Cerebellar nuclear complex (tissue), 1 donor: ENCODE measurements at regions not wholly inside any gene's neighbourhood (a gene's known extent, or its start where the extent isn't known, plus 50 kb on each side); places are given as distances from the start of the nearest gene placed in this dataset.

Experiments used
- DNase-seq, 2 experiments: peaks; one replicate each; lab custom pipeline; 2025; lab: John Stamatoyannopoulos, UW

DNA sequence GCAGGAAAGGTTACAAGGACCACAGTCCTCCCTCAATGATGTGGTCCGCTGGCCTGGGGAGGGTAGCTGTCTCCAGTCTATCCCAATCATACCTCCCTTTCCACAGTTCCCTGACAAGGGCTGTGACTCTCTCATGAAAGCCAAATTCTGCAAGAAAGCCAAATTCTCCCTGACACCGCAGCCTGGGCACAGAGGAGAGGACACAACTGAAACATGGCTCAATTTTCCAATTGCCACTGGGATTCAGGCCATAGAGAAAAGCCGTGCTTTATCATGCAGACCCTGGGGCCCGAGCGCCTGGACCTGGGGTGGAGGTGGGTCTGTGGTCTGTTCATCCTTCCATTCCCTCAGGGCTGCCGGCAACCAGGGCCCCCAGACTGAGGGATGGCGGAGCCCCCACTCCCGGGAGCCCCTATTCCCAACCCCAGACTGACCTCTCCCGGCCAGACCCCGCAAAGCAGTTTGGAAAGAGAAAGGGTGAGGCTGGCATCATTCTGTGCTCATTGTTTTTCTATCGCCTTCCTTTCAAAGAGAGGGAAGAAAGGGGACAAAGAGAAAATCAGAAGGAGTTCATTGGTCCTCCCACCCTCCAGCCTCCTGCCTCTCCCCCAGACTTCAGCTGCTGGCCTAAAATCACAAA is 239.5 kb downstream of the BUD13 start:
- DNase-seq, result no peak

DNA sequence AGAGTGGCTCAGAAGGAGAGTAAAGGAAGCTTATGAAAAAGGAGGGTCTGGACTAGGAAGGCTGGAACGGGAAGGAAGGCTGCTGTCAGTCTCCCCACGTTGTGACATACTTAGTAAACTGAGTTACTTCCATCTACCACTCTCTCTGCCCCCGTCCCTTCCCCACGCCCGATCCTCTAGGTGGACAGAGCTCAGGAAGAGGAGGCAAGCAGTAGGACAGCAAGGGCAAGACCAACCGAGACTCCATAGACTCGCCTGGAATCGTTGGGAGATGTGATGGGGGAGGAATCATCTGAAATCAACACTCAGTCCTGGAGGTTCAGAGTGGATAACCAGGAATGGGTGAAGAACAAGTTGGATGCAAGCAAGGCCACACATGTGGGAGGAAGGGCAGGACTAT is 240.7 kb downstream of the BUD13 start:
- DNase-seq, result no peak

DNA sequence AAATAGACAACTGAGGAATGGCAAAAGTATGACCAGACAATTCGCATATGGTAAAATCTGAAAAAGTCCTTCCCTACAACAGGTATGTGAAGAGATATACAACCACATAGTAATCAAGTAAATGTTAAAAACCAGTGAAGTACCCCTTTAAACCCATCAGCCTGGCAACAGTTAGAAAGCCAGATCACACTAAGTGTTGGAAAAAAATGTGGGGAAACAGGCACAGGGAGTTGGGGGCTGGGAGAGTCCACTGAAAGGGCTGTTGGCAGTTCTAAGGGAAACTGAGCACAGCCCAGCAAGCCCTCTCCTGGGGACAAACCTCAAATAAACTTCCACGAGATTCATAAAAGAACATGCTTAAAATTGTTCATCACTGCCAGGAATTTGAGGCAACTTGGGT is 242.1 kb downstream of the BUD13 start:
- no peak for DNase-seq

DNA sequence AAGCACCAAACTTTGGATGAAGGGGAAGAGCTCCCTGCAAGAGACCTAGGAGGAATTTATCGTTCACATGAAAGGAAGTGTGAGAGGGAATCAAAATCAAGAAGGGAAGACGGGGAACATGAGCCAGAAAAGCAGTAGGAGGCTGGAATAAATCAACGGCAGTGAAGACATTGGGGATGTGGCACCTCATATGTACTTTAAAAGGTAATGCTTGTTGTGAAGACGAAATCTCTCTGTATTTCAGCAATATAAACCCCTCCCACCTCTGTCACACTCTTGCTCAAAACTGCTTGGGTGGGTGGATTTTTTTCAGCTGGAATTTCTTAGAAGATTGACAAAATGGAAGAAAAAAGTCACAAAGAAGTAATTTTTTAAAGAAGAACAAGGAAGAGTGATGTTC is 243.5 kb downstream of the BUD13 start:
- no peak for DNase-seq

DNA sequence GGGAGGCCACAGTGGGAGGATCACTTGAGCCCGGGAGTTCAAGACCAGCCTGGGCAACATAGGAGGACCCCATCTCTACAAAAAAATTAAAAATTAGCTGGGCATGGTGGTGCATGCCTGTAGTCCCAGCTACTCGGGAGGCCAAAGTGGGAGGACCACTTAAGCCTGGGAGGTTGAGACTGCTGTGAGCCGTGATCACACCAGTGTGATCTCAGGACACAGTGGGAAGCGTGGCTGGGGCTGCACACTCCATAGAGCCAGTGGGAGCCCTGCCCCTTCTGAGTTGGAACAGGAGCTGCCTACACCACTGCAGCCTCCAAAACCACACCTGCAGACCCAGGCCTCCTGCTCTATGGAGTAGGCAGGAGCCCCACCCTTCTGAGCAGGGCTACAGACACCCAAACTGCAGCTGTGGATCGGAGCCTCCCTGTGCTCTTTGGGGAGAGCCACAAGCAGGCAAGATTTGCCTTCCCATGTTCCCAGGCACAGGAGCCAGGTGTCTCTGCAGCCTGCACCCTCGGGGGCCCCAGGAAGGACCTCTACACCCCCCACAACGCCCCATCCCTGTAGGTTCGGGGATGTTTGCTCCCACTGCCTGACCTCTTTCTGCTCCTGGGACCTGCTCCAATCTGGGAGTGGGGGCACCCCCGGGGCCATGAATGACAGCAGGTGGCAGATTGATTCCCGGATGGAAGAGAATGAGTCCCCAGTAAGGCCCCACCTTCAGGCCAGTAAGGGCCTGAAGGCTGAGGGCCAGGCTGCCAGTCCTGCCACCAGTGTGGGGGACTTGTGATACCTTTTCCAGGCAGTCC is 245.4 kb downstream of the BUD13 start:
- no peak for DNase-seq

DNA sequence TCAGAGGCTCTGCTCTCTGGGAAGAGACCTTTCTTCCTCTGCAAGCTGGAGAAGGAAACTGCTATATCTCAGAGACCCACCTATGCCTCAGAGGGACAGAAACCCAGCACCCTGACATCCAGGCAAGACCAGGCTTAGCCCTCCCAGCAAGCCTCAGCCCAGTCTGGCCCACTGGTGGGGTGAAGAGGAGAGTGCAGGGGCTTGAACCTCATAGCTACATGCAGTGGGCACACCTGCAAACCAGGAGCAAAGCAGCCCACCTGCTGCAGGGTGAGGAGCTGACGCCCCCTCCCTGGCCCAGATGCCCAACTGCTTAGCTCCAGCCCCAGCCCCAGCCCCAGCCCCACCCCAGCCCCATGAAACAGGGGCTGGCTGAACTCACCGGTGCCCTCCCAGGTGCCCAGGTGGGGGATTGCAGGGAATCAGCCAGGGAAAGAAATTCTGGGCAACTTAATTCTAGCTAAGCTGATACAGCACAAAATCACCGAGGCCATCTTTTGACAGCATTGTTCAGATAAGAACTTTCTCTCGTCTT is 246.8 kb downstream of the BUD13 start:
- no peak for DNase-seq

DNA sequence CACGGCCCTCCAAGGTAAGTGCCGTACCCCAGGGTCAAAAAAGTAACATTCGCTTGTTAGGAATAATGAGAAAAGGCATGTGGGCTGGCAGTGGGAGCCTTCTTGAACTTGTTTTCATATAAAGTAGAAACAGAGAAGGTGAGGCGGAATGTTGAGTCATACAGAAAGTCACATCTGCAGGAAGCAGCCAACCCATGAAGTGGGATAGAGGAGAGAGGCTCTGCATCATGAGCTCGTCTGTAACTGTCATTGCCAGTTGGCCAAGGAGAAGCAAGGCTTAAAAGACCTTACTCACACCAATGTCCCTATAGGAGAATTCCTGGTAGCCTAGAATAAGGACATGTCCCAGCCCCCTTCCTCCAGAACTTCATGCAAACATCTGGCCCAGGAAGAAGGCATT is 253.3 kb downstream of the BUD13 start:
- no peak for DNase-seq

DNA sequence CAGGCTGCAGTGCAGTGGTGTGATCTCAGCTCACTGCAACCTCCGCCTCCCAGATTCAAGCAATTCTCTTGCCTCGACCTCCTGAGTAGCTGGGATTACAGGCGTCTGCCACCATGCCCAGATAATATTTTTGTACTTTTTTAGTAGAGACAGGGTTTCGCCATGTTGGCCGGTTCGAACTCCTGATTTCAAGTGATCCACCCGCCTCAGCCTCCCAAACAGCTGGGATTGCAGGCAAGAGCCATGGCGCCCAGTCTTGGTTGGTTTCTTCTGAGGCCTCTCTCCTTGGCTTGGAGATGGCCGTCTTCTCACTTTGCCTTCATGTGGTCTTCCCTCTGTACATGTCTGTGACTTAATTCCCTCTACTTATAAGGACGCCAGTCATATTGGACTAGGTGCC is 254.6 kb downstream of the BUD13 start:
- no peak for DNase-seq

DNA sequence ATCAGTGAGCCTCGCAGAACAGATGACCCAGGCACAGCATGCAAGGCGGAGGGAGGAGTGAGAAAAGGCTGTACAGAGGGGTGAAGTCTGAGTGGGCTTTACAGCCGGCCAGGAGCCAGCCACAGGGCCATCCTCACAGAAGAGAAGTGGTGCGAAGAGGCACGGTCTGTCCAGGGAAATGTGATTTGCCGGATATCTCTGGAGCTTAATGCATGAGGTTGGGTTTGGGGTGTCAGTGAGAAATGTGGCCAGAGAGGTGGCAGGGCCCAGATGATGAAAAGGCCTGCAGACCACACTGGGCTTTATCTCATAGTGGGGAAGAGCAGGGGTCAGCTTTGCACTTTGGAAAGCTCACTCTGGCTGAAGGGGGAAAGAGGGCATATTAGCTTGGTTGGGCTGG is 255.2 kb downstream of the BUD13 start:
- DNase-seq, result no peak

DNA sequence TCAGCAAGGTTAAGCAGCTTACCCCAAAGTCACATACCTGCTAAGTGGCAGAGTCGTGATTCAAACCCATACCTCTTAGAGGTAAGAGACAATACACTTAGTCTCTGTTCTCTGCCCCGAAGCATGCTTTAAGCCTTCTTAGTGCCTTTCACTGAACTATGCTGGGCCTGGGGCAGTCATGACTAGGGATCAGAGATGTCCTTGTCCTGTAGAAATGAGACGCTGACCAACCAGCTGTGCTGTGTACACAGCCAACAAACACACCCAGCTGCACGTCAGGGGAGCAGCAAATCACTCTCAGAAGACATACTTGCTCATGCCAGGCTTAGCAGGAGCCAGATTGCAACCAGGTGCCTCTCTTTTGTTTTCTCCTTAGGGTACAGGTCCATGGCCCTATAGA is 255.7 kb downstream of the BUD13 start:
- no peak for DNase-seq

DNA sequence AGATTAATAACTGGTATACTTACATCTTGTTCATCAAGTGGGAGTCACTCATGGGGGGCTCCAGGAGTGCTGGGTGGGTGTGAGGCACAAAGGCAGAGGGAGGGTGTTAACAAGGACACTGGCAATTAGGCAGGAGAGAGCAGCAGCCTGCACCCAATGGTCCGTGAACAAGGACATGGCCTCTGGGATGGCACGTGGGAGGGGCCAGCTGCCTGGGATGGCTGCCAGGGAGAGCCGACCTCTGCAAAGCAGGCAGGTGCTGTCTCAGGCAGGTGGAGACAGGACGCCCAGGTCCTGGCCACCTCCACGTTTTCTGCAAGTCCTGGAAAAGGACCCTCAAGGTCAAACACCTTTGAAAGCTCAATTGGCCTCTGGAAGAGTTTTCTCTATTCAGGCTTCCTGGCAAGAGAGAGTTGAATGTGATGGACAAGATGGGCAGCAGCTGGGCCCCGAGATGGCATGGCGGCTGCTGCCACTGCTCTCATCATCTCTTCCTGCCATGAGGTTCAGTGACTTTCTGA is 257.1 kb downstream of the BUD13 start:
- no peak for DNase-seq

DNA sequence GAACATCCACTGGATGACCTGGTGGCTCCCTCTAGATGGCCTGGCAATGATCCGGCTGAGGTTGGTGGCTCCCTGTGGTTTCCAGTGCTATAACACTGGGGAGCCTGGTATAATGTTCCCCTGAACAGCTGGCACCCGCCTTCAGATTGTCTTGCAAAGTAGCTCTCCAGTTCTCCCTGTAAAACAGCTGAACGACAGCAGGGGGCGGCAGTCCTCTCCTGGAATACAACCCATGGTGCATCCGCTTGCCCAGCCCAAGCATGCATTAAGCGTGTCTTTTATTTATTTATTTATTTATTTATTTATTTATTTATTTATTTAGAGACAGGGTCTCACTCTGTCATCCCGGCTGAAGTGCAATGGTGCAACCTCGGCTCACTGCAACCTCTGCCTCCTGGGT is 258.9 kb downstream of the BUD13 start:
- no peak for DNase-seq

DNA sequence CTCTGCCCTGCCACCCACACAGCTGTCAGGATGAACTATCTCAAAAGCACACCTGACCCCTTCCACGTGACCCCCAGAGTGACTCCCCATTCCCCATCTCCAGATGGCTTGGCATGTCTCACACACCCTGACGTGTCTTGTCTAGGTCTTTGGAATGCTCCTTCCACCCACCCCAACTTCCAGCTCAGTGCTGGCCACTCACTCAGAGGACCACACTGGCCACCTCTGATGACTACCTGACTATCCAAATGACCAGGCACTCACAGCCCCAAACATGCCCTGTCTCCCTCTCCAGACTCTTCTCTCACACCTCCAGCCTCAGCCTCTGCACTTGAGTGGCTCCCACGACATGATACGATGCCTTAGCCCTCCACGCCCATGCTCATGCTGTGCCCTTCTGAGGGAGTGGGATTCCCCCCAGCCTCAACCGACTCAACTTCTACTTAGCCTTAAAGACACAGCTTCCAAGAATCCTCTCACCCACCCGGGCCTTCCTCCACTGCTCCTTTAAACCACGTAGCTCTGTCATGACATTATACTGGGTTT is 259.4 kb downstream of the BUD13 start:
- DNase-seq, result no peak

DNA sequence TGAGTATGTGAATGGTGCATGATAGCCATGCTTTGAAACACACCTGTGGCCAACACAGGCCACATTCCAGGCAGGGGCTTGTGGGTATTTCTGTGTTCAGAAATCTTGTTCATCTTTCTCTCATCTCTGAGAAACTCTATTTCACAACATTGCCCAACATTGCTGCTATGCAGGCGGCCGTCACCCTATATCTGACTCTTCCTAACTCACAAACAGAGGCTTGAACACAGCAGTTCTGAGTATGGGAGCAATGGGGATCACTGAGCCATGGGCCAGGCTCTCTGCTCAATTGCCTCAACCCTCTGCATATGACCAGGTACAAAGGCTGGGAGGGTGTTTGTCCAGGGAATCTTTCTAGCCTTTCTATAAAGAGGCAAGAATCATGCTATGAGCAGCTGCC is 259.9 kb downstream of the BUD13 start:
- DNase-seq, result no peak

DNA sequence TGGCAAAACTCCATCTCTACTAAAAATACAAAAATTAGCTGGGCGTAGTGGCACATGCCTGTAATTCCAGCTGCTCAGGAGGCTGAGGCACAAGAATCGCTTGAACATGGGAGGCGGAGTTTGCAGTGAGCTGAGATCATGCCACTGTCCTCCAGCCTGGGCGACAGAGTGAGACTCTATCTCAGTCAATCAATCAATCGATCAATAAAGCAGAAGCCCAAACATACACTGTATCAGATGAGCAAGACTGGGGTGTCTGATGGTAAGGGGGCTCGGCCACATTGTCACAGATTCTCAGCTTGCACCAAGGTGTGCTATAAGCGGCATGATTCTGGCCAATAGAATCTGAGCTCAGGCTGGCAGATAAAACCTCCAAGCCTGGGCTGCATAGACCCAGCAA is 261.1 kb downstream of the BUD13 start:
- no peak for DNase-seq

DNA sequence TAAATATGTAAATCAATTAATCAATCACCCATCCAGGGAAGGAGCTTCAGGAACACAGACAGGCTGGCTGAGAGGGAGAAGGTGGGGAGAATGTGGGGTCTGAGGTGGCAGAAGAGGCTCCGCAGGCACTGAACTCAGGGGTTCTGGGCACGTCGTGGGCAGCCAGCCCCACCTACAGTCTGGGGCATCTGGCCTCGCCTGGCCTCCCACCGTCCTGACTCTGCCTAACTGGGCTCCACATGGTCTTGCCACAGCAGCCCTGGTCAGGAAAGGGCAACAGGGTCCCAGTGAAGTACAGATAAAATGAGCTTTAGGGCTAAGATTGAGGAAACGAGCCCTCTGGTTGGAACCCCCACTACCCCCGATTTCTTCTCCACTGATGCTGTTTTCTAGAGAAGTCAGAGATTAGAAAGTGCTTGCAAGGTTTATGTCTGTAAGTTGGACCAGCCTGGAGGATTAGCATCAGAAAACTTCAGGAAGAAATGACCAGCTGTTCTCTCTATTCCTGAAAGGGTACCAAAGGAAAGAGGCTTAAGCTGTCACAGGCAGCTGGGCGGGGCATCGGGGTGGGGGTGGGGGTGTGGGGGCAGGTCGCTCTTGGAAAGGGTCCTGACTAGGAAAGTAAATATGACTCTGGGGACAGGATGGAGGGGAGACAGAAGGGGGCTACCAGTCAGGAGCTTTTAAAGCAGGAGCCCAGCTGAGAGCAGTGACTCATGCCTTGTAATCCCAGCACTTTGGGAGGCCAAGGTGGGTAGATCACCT is 261.7 kb downstream of the BUD13 start:
- DNase-seq, result no peak

DNA sequence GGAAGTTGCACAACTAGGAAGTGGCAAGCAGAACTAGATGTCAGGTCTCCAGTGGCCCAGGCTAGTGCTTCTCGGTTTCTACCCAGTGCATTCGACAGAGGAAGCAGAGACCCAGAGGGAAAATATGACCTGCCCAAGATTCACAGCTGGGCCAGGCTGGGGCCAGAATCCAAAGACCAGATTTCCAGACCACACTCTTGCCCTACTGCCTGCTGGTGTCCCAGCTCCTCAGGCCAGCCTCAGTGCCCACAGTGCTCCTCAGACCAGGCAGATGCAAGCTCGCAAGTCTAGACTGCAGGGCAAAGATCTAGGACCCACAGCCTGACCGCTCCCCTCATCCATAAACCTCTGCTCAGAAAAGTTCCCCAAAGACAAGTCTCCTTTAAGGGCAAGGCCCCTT is 262.6 kb downstream of the BUD13 start:
- no peak for DNase-seq

DNA sequence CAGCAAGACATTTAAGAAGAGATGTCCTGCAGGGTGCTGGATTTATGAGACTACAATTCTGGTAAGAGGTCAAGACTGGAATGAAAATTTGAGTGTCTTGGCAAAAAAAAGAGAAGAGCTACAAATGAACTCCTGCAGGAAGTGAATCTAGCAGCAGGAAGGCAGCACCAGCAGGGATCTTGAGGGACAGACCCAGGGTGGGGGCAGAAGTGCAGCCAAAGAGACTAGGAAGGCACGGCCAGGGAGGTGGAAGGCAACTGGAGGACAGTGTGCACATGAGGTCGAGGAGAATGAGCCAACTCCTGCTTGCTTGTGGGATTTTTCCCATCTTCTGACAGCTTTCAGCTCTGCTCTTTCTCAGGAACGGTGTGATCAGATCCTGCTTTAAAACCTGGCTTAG is 263.2 kb downstream of the BUD13 start:
- DNase-seq, result no peak

DNA sequence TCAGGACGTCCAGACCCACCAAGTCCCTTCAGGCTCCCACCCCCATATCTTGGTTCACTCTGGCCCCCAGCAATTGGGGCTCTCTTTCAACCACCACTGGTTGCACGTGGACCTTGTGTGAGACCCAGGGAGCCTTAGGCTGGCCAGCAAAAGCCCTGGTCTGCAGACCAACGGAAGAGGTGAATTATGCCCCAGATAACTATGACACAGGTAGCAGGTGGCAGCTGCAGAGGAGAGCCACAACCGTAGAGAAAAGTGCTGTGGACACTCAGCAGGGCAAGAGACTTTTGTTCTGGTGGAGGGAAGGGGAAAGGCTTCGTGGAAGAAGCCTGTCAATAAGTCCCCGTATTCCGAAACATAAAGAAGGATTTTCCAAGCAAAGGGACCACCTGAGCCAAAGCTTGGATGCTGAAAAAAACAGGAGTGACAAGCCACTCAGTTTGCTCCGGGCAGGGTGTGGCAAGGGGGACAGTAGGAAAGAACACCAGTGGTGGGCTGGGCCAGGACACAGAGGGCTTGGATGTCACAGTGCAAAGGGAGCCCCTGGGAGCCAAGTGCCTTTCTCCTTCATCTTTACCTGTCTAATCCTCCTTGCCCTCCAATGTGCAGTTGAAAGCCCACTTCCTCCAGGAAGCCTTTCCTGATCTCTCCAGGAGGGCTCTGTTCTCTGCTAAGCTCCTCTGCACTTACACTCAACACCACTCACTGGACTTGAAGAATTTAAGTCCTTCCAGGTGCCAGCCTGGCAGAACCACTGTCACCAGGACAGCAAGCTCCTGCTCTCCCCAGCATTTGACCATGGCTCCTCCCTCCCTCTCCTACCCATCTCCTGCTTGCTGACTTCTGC is 264.7 kb downstream of the BUD13 start:
- DNase-seq, result no peak

DNA sequence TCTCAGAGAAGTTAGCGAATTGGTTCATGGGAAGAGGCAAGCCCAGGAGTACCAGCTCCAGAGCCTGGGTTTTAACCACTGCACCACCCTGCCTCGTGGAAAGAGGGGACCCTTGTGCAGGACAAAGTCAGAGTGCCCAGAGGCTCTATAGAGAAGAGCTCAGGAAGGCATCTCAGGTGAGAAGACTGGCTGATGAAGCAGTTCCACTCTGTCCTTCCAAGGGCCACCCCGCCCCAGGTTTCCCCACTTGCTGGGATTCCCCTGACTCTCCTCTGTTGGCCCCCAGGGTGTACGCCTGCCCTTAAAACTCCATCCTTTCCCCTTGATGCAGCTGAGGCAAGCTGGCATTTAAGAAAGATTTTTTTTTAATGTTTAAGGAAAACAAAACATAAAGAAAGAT is 265.8 kb downstream of the BUD13 start:
- no peak for DNase-seq

DNA sequence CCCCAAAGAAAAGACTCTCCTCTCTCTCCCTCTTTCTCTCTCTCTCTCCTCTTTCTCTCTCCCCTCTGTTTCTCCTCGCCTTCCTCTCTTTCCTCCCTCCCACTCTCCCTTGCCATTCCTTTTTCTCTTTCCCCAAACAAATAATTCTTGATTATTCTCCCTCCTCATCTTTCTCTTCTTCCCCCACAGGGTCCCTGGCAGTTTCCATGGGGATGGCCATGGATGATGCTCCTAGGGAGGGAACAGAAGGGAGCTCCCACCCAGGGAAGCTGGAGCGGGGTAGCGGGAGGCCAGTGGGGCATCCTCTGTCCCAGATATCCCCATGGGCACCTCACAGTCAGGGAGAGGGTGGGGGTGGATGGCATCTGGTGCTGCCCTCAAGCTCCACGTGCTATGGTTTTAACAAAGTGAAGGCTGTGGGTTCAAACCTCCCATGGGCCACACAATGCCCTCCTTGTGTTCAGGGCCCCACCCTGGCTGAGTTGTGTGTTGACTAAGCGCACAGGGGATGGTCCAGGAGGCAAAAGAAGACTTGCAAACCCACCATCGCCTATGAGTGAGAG is 266.4 kb downstream of the BUD13 start:
- no peak for DNase-seq
